Activated naive CD4-positive, alpha-beta T cell treated with anti-CD3 and anti-CD28 coated beads, Interleukin-2, amount 10 ng/mL, durations not matched to agents 7 days and 5 days (primary cell): ENCODE measurements at regions not wholly inside any gene's neighbourhood (a gene's known extent, or its start where the extent isn't known, plus 50 kb on each side); places are given as distances from the start of the nearest gene placed in this dataset.

Experiments
- CTCF ChIA-PET: fragments of 350-600 bp; sonication (Branson Sonifier 250); formaldehyde crosslinking; loops from one replicate; lab custom pipeline; 2021; ENCODE audit warnings: antibody characterized with exemption; lab: Charles Lee
- DNase-seq: peaks from one replicate; pipeline ENCODE4 v3.0.0-alpha.2; 2020
- H3K27ac Mint-ChIP-seq: one replicate; pipeline ENCODE4 v1.8.0; 2021; ENCODE audit warnings: mild to moderate bottlenecking, moderate library complexity, mixed read lengths
- H3K27me3 Mint-ChIP-seq: one replicate; pipeline ENCODE4 v1.8.0; 2021; ENCODE audit warnings: mild to moderate bottlenecking, mixed read lengths
- H3K36me3 Mint-ChIP-seq: one replicate; pipeline ENCODE4 v1.8.0; 2021; ENCODE audit warnings: mixed read lengths
- H3K4me1 Mint-ChIP-seq: one replicate; pipeline ENCODE4 v1.8.0; 2021; ENCODE audit warnings: mixed read lengths
- H3K4me3 Mint-ChIP-seq: one replicate; pipeline ENCODE4 v1.8.0; 2021; ENCODE audit warnings: mild to moderate bottlenecking, moderate library complexity, mixed read lengths
- H3K9me3 Mint-ChIP-seq: one replicate; pipeline ENCODE4 v1.8.0; 2021; ENCODE audit warnings: mixed read lengths

- H3K4me1 Mint-ChIP-seq: no peaks in the 10 kb centered on the region
- H3K27me3 Mint-ChIP-seq: no peaks in the 10 kb centered on the region
- CTCF ChIA-PET: no interaction called here
- H3K4me3 Mint-ChIP-seq: no peak overlapping the region
- no peak overlapping the region for H3K27ac Mint-ChIP-seq
- no peaks in the 10 kb centered on the region for H3K36me3 Mint-ChIP-seq
- no peak for DNase-seq
- H3K9me3 Mint-ChIP-seq: peaks cover 1% of the 10 kb centered on the region
Observed at GRCh38 chr18:24972577-24972976, 379.4 kb downstream of the ZNF521 start.

GRCh38 chr18:24974431-24974830 lies 377.5 kb downstream of the ZNF521 start:
- no peak overlapping the region for H3K4me3 Mint-ChIP-seq
- CTCF ChIA-PET: no interaction called here
- H3K27me3 Mint-ChIP-seq: no peaks in the 10 kb centered on the region
- DNase-seq: no peak
- peaks cover 4% of the 10 kb centered on the region for H3K9me3 Mint-ChIP-seq
- H3K4me1 Mint-ChIP-seq: no peaks in the 10 kb centered on the region
- no peak overlapping the region for H3K27ac Mint-ChIP-seq
- H3K36me3 Mint-ChIP-seq: no peaks in the 10 kb centered on the region

- H3K27ac Mint-ChIP-seq: no peak overlapping the region
- H3K4me1 Mint-ChIP-seq: no peaks in the 10 kb centered on the region
- H3K27me3 Mint-ChIP-seq: no peaks in the 10 kb centered on the region
- H3K4me3 Mint-ChIP-seq: no peak overlapping the region
- no peaks in the 10 kb centered on the region for H3K36me3 Mint-ChIP-seq
- CTCF ChIA-PET: no interaction called here
- no peak for DNase-seq
- peaks cover 4% of the 10 kb centered on the region for H3K9me3 Mint-ChIP-seq
Observed at GRCh38 chr18:24975496-24976372, 376.2 kb downstream of the ZNF521 start.

GRCh38 chr18:24976502-24976901 lies 375.5 kb downstream of the ZNF521 start:
- DNase-seq: no peak
- peaks cover 2% of the 10 kb centered on the region for H3K9me3 Mint-ChIP-seq
- no peaks in the 10 kb centered on the region for H3K36me3 Mint-ChIP-seq
- no peaks in the 10 kb centered on the region for H3K27me3 Mint-ChIP-seq
- H3K27ac Mint-ChIP-seq: no peak overlapping the region
- no peak overlapping the region for H3K4me3 Mint-ChIP-seq
- H3K4me1 Mint-ChIP-seq: no peaks in the 10 kb centered on the region
- CTCF ChIA-PET: no interaction called here

GRCh38 chr18:24979235-24979634 lies 372.7 kb downstream of the ZNF521 start:
- CTCF ChIA-PET: no interaction called here
- H3K27ac Mint-ChIP-seq: no peak overlapping the region
- H3K36me3 Mint-ChIP-seq: no peaks in the 10 kb centered on the region
- no peaks in the 10 kb centered on the region for H3K27me3 Mint-ChIP-seq
- H3K4me3 Mint-ChIP-seq: no peak overlapping the region
- peaks cover 4% of the 10 kb centered on the region for H3K9me3 Mint-ChIP-seq
- no peaks in the 10 kb centered on the region for H3K4me1 Mint-ChIP-seq
- DNase-seq: no peak

GRCh38 chr18:24982831-24983230 lies 369.1 kb downstream of the ZNF521 start:
- no peaks in the 10 kb centered on the region for H3K27me3 Mint-ChIP-seq
- no peak overlapping the region for H3K4me3 Mint-ChIP-seq
- DNase-seq: no peak
- no peaks in the 10 kb centered on the region for H3K36me3 Mint-ChIP-seq
- CTCF ChIA-PET: no interaction called here
- H3K4me1 Mint-ChIP-seq: no peaks in the 10 kb centered on the region
- no peak overlapping the region for H3K27ac Mint-ChIP-seq
- H3K9me3 Mint-ChIP-seq: peaks cover 4% of the 10 kb centered on the region

- Mint-ChIP-seq H3K9me3 (peaks cover 4% of the 10 kb centered on the region), H3K4me1 (no peaks in the 10 kb centered on the region), H3K36me3 (no peaks in the 10 kb centered on the region), H3K27me3 (no peaks in the 10 kb centered on the region), H3K27ac (no peak overlapping the region), H3K4me3 (no peak overlapping the region)
- DNase-seq: no peak
- CTCF ChIA-PET: no interaction called here
Observed at GRCh38 chr18:24983566-24984139, 368.3 kb downstream of the ZNF521 start.

GRCh38 chr18:24985586-24985985 lies 366.4 kb downstream of the ZNF521 start:
- peaks cover 2% of the 10 kb centered on the region for H3K9me3 Mint-ChIP-seq
- CTCF ChIA-PET: no interaction called here
- no peak for DNase-seq

GRCh38 chr18:24986666-24987302 lies 365.2 kb downstream of the ZNF521 start:
- H3K36me3 Mint-ChIP-seq: no peaks in the 10 kb centered on the region
- no peak overlapping the region for H3K4me3 Mint-ChIP-seq
- H3K4me1 Mint-ChIP-seq: no peaks in the 10 kb centered on the region
- H3K27me3 Mint-ChIP-seq: no peaks in the 10 kb centered on the region
- CTCF ChIA-PET: no interaction called here
- H3K27ac Mint-ChIP-seq: no peak overlapping the region
- H3K9me3 Mint-ChIP-seq: peaks cover 2% of the 10 kb centered on the region
- no peak for DNase-seq

More at GRCh38 chr18:24985586-24985985, 366.4 kb downstream of the ZNF521 start:
- H3K4me1 Mint-ChIP-seq: no peaks in the 10 kb centered on the region
- no peak overlapping the region for H3K27ac Mint-ChIP-seq
- H3K27me3 Mint-ChIP-seq: no peaks in the 10 kb centered on the region
- no peak overlapping the region for H3K4me3 Mint-ChIP-seq
- H3K36me3 Mint-ChIP-seq: no peaks in the 10 kb centered on the region

- Mint-ChIP-seq H3K27me3 (no peaks in the 10 kb centered on the region), H3K9me3 (peaks cover 3% of the 10 kb centered on the region), H3K4me1 (no peaks in the 10 kb centered on the region), H3K27ac (no peak overlapping the region), H3K36me3 (no peaks in the 10 kb centered on the region), H3K4me3 (no peak overlapping the region)
- CTCF ChIA-PET: no interaction called here
- DNase-seq: no peak
Observed at GRCh38 chr18:24987303-24988252, 364.4 kb downstream of the ZNF521 start.

GRCh38 chr18:24988253-24988840 lies 363.6 kb downstream of the ZNF521 start:
- Mint-ChIP-seq H3K4me3 (no peak overlapping the region), H3K27me3 (no peaks in the 10 kb centered on the region), H3K36me3 (no peaks in the 10 kb centered on the region), H3K9me3 (peaks cover 3% of the 10 kb centered on the region), H3K27ac (no peak overlapping the region), H3K4me1 (no peaks in the 10 kb centered on the region)
- CTCF ChIA-PET: no interaction called here
- no peak for DNase-seq

GRCh38 chr18:24989760-24990593 lies 362.0 kb downstream of the ZNF521 start:
- no peak for DNase-seq
- CTCF ChIA-PET: no interaction called here
- Mint-ChIP-seq H3K27me3 (no peaks in the 10 kb centered on the region), H3K9me3 (peaks cover 3% of the 10 kb centered on the region), H3K4me3 (no peak overlapping the region), H3K36me3 (no peaks in the 10 kb centered on the region), H3K4me1 (no peaks in the 10 kb centered on the region), H3K27ac (no peak overlapping the region)

- H3K36me3 Mint-ChIP-seq: no peaks in the 10 kb centered on the region
- no peaks in the 10 kb centered on the region for H3K4me1 Mint-ChIP-seq
- H3K27ac Mint-ChIP-seq: no peak overlapping the region
- peaks cover 3% of the 10 kb centered on the region for H3K9me3 Mint-ChIP-seq
- no peak for DNase-seq
- CTCF ChIA-PET: no interaction called here
- H3K27me3 Mint-ChIP-seq: no peaks in the 10 kb centered on the region
- H3K4me3 Mint-ChIP-seq: no peak overlapping the region
Observed at GRCh38 chr18:24990671-24991134, 361.3 kb downstream of the ZNF521 start.
